ENCODE measurements at regions not wholly inside any gene's neighbourhood (a gene's known extent, or its start where the extent isn't known, plus 50 kb on each side); places are given as distances from the start of the nearest gene placed in this dataset.

DNA sequence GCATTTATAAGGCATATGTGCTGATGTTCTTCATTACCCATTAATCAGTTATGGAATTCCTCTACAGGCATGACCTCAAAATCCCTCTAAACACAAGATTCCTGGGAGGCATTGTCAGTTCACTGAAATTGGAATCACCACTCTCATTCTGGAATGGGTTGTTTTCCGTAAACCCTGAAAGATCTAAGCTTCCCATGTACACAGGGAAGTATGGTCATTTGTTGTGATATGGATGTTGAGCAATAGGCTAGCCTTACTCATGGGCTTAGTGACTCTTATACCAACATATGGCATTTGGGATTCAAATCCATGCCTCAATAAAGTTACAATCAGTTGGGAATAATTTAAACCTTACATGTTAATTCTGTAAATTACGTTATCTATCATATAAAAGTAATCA is 258.0 kb downstream of the XPNPEP1 start:
- TF ChIP-seq FOXP1 (CRISPR knock-in tag; IDR thresholded peaks at IDR 0.05; ENCODE audit: borderline replicate concordance) (no peak), CBFB (CRISPR knock-in tag; IDR thresholded peaks at IDR 0.05; ENCODE audit: low read depth) (no peak), ELF4 (CRISPR knock-in tag; IDR thresholded peaks at IDR 0.05; ENCODE audit: low read depth) (no peak), AFF4 (CRISPR knock-in tag; IDR thresholded peaks at IDR 0.05; ENCODE audit: borderline replicate concordance) (no peak), SP1 (CRISPR knock-in tag; conservative IDR thresholded peaks at IDR 0.05) (no peak)
- TF ChIP-seq, protein P1, sequence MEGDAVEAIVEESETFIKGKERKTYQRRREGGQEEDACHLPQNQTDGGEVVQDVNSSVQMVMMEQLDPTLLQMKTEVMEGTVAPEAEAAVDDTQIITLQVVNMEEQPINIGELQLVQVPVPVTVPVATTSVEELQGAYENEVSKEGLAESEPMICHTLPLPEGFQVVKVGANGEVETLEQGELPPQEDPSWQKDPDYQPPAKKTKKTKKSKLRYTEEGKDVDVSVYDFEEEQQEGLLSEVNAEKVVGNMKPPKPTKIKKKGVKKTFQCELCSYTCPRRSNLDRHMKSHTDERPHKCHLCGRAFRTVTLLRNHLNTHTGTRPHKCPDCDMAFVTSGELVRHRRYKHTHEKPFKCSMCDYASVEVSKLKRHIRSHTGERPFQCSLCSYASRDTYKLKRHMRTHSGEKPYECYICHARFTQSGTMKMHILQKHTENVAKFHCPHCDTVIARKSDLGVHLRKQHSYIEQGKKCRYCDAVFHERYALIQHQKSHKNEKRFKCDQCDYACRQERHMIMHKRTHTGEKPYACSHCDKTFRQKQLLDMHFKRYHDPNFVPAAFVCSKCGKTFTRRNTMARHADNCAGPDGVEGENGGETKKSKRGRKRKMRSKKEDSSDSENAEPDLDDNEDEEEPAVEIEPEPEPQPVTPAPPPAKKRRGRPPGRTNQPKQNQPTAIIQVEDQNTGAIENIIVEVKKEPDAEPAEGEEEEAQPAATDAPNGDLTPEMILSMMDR (IDR thresholded peaks at IDR 0.05), result no peak
- TF ChIP-seq, protein P2, sequence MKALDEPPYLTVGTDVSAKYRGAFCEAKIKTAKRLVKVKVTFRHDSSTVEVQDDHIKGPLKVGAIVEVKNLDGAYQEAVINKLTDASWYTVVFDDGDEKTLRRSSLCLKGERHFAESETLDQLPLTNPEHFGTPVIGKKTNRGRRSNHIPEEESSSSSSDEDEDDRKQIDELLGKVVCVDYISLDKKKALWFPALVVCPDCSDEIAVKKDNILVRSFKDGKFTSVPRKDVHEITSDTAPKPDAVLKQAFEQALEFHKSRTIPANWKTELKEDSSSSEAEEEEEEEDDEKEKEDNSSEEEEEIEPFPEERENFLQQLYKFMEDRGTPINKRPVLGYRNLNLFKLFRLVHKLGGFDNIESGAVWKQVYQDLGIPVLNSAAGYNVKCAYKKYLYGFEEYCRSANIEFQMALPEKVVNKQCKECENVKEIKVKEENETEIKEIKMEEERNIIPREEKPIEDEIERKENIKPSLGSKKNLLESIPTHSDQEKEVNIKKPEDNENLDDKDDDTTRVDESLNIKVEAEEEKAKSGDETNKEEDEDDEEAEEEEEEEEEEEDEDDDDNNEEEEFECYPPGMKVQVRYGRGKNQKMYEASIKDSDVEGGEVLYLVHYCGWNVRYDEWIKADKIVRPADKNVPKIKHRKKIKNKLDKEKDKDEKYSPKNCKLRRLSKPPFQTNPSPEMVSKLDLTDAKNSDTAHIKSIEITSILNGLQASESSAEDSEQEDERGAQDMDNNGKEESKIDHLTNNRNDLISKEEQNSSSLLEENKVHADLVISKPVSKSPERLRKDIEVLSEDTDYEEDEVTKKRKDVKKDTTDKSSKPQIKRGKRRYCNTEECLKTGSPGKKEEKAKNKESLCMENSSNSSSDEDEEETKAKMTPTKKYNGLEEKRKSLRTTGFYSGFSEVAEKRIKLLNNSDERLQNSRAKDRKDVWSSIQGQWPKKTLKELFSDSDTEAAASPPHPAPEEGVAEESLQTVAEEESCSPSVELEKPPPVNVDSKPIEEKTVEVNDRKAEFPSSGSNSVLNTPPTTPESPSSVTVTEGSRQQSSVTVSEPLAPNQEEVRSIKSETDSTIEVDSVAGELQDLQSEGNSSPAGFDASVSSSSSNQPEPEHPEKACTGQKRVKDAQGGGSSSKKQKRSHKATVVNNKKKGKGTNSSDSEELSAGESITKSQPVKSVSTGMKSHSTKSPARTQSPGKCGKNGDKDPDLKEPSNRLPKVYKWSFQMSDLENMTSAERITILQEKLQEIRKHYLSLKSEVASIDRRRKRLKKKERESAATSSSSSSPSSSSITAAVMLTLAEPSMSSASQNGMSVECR (CRISPR knock-in tag; IDR thresholded peaks at IDR 0.05; ENCODE audit: borderline replicate concordance), result no peak

All from WTC11 (cell line).